ENCODE measurements at regions not wholly inside any gene's neighbourhood (a gene's known extent, or its start where the extent isn't known, plus 50 kb on each side); places are given as distances from the start of the nearest gene placed in this dataset.
"Not testable (repeated sequence)": the region's sequence is repeated elsewhere in the genome, so short reads cannot be mapped to it uniquely, and the experiment has no call there.

DNA sequence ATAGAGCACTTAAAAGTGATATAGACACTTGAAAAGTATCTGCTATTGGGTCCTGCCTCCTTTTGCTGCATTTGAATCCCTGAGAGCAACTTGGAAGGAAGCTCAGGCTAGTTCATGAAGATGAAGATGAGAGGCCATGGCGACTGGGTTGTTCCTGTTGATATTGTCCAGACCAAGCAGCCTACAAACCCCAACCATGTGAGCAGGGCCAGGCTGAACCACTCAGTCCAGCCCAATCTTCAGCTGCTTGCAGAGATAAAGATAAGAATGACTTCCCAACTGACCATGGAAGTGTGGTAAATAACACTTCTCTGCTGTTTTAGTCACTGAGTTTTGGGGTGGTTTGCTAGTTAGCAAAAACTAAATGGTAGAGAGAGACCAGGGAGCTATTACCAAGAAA lies 417.6 kb downstream of the SOX11 start:
- DNase-seq (ENCODE audit: low spot score), result no peak

DNA sequence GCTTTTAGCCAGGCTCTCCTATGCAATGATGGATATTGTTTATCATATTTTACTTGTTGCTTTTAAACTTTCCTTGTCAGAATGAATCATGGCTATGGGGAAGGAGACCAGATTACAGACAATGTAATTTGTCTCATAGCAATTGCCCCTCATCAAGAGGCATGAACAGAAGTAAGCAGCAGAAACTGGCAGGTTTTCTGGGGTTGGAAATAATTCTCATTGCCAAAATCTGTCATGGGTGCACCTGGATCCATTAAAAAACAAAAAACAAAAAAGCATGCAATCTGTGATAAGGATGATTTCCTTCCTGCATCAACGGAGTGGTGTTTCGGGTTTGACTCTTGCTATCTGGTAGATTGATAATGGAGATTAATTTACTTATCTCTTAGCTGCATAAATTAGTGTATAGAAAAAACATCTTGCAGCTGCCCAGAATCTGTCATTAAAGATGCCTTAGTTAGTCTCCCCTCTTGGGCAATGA lies 419.6 kb downstream of the SOX11 start:
- no peak for DNase-seq (ENCODE audit: low spot score)

DNA sequence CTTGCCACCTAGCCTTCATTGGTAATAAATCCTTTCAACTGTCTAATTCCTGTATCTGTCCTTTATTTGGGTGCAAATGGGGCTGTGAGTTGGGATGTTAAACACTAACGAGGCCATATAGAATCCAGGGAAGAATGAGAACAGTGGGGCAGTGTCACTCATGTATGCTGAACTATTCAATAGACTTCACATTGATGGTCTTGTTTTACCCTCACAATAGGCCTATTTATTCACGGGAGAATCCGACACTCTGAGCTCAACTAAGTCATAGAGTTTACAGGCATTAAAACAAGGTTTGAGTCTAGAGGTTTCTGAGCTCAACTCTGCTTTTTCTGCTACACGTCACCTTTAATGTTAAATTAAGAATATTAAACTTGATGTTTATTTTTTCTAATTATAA lies 421.6 kb downstream of the SOX11 start:
- no peak for DNase-seq (ENCODE audit: low spot score)

DNA sequence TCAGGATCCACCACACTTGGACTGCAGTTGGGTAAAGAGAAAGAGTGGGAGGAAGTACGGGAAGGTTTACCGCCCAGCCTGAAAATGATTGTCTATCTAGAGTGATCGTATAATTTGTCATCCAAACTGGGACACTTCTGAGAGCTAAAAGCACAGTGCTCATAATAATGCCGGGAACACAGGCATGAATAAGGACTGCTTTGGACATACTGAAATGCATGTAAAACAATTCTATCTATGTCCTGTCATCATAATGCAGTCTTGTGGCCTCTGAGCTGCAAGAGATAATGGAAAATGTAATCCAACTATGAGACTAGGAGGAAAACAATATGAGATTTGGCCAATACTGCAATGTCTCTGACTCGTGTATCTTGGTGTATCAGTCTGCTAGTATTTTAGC lies 435.5 kb downstream of the SOX11 start:
- no peak for DNase-seq (ENCODE audit: low spot score)

DNA sequence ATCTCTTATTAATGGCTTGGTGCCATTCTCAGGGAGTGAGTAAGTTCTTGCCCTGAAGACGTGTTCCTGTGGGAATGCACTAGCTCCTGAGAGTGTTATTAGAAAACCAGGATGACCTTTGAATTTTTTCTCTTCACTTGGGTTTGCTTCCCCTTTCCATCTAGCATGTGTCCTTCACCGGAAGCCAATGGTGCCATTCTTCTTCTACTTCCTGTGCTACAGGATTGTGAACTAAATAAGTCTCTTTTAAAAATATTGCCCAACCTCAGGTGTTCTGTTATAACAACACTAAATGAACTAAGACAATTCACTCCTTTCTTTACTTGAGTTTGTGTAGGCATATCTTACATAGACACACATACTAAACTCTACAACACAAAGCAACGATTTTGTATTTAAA lies 447.0 kb downstream of the SOX11 start:
- DNase-seq (ENCODE audit: low spot score), result no peak

DNA sequence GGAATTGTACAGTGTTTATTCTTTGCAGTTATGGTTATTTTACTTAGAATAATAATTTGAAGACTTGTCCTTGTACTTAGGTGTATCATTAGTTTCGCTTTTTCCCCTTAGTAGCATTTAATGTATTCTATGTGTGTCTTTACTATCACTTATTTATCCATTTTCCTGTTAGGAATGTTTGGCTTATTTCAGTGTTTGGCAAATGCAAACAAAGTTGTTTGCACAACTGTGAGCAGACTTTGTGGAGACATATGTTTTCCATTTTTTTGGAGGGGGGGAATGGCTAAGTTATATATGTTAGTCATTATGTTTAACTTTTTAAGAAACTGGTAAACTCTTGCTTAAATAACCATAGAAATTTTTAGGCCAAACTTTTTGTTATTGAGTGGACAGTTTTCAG lies 447.7 kb downstream of the SOX11 start:
- no peak for DNase-seq (ENCODE audit: low spot score)

DNA sequence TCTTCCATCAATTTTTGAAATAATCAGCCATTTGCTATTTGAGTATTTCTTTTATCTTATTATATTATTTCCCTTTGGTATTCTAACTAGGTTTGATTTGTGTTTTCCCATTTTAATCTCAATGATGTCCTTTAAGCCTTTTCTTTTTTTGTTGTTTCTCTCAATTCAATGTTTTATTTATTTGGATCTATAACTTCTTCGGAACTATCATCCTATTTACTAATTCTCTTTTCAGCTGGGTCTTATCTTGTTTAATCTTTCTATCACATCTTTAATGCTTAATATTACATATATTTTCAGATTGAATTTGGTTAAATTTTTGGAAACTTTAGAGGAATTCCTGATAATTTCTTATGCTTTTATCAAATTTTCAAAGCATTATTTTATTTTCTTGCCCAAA lies 448.3 kb downstream of the SOX11 start:
- DNase-seq (ENCODE audit: low spot score), result no peak

DNA sequence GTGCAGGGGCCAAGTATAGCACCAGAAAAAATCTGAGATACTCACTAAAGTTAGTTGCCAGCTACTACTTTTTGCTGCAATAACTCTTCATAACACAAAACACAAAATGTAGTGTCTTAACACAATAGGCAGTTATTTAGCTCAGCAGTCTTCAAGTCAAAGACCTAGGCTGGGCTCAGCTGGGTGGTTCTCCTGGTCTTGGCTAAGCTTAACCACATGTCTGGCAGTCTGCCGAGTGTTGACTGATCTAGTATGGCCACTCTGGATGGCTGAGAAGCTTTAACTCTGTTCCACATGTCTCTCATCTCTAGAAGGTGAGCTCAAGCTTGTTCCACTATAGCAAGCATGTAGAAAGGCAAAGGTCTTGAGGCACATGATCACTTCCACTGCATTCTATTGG lies 451.6 kb downstream of the SOX11 start:
- DNase-seq (ENCODE audit: low spot score), result no peak

DNA sequence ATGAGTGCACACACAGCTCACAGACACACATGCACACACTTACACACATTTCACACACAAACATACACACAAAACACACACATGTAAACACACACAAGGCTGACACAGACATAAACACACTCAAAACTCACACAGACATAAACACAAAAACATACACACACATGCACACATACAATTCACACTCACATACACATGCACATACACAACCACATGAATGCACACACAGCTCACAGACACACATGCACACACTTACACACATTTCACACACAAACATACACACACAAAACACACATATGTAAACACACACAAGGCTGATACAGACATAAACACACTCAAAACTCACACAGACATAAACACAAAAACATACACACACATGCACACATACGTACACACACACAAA lies 455.0 kb downstream of the SOX11 start:
- not testable (repeated sequence) for DNase-seq (ENCODE audit: low spot score)

DNA sequence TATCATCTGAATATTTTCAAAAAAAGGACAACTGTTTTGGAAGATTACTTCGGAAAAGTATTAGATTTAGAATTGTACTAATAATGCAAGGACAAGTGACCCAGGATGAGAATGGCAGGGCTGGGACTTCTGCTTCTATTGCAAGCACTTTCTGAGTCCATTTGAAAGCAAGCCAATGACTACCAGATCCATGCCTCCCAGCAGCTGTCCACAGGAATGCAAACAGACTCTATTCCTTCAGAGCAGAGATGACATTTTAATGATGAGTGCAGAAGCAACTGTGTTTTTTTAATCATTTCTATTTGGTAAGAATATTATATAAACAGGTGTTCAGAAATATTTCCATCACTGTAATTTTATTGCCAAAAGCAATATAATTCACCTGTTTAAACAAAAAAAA lies 456.7 kb downstream of the SOX11 start:
- no peak for DNase-seq (ENCODE audit: low spot score)

DNA sequence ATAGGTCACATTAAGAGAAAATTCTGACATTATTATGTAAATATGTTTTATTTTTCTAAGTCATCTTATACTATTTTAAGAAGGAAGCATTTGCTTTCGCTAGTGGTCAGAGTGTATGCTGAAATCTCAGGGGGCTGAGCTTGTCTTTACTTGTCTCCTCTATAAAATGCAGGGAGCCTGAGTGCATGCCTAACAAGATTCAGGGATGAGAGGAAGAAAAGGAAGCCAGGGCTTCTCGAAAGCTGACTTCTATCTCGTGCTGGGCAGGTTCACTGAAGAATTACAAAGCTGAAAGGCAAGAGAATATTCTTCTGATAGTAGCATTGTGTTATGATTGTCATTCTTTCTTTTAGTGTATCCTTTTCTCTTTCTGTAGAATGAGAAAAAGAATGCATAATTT lies 467.4 kb downstream of the SOX11 start:
- peak; percentile 9 for DNase-seq (ENCODE audit: low spot score)

DNA sequence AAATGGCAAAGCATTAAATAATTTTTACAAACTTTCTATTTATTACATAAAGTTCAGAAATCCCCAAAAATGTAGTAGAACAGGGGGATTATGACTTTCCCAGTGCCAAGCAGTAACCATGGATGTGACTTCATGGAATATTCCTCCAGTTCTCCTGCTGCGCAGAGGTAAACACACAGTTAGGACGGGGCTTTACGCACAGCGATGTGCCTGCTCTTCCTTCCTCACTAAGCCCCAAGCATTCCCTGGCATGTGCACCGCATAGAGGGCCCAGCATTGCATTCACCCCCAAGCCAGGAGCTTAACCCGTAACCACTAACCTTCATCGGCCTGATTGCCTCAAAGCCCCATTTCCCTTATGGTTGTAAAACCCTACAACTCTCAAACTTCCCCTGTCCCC lies 471.7 kb downstream of the SOX11 start:
- DNase-seq (ENCODE audit: low spot score), result no peak

DNA sequence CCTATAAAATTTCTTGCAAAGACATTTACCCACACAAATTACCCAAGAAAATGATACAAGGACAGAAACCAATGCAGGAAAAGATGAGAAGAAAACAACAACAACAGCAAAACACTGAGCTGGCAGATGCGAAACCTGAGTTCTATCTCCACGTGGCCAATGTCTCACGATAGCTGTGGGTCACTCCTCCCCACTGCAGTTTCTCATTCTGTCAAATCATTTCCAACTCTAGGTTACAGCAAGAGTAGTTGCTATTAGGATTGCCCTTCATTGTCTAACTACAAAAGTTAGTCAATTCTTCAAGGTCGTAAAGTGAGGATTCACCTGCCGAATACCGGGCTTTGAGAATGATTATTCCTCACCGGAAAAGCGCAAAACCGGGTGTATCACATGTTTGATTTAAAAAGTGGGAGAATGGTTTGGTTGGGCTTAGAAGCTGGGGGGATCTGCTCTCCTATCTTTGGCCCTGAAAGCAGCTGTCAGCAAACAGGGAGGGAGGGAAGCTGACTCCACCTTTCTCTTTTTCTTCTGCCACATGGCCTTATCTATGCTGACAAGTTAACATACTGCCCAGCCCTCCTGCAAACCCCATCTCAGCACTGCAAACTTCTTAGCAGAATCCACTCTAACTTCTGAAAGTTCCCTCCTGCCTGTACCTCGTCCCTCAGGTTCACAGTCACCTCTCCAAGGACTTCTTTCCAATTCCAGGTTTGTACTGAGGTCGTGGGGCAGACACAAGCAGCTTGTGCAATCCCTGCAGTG lies 473.0 kb downstream of the SOX11 start:
- DNase-seq (ENCODE audit: low spot score), result peak; percentile 25

DNA sequence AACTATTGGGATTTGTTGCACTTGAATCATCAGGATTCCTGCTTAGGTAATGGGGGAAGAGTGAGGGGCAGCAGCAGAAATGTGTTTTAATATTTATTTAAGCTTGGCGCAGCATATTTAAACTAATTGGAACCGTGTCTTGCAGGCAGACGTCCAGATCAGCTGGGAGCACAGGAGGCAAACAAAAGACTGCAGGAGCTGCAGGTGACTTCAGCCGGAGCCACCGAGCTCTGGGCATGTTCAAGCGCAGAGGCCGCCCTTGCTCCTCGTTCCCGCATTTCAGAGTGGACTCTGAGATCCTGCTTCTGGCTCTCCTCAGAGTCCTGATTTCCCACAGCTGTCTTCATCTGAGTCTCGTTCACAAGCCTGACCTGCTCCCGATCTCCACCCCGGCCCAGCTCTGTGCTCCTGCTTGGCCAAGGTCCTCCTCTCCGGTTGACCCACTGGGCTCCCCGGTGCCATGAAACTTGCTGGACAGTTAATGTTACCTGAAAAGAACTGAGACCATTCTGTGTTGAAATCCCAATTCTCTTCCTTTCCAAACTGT lies 475.5 kb downstream of the SOX11 start:
- no peak for DNase-seq (ENCODE audit: low spot score)

DNA sequence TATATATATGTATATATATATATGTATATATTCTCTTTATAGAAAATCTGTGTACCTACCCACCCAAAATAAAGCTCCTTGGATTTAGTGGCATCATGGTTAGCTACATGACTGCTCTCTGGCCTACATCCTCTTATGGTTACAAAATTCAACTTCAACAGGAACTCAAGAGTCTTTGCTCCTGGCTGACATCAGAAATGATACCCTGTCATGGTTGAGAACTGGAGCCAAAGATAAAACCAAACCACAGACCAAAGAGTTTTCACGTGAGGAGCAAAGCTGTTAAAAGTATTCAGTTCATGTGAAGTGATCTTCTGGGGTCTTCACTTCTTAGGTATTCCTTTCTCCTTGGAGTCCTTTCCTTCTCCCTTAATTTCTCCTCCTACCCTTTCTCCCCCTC lies 476.3 kb downstream of the SOX11 start:
- DNase-seq (ENCODE audit: low spot score), result no peak

DNA sequence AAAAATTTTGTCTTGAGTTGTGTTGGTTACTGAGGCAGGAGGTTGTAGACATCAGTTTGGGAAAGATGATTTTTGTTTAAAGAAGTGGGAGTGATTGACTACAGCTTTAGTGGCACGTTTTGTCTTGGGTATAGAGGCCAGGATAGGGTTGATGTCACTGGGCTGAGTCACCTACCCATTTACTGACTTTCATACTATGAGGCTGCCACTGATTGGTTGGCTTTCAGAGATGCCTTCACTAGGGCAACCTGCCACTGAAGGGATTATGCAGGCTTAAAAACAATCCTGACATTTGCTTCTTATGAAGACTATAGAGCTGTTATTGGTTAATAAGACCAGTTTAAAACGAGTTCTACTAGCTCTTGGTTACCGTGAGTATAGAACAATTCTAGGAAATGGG lies 479.1 kb downstream of the SOX11 start:
- DNase-seq (ENCODE audit: low spot score), result no peak

DNA sequence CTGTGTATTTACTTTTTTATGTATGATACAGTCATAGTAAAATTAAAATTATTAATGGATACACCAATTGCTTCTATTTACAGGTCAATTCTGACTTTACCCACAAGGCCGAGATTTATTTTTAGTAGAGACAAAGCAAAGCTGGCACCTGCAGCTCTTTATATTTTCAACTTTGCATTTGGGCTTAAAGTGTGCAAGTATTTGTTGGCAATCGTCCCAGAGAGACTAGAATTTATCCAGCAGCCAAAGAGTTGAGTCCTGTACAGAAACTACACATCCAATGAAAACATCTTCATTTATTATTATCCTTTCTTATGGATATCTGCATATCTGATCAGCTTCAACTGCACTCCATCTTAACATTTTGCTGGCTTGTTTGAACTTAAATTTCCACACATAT lies 485.6 kb downstream of the SOX11 start:
- DNase-seq (ENCODE audit: low spot score), result no peak

DNA sequence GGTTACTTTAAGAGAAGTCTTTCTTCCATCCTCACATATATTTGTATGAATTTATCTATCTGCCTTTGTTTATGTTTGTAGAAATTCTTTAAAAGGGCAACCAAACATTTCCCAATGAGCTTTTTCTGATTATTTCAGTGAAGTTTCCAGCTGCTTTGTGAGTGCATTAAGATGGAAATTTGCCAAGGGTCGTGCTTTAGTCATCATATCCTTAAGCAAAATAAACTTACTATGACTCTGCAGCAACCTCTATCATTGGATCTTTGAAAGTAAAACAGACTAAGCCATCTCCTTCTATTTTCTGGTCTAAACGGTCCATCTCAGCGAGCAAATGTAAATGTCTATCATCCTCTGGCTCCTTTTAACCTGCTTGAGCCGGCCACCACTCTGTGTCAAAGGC lies 489.3 kb downstream of the SOX11 start:
- peak; percentile 82 for DNase-seq (ENCODE audit: low spot score)

DNA sequence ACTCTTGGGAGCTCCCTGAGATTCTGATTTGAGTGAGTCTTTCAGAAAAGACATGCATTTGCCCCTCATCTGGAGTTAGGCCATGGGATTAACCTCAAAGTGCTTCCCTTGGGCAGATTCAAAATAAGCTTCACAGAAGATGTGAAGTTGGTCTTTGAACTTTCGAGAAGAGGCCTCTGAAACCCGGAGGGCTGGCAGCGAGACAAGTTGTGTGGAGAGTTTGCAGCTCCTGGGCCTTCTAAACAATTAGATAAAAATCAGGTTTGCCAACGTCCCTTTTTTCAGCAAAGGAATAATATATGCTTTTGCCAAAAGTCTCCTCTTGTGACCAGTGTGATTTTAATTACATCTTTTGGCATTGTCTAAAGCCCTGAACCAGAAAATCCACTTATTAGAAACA lies 489.7 kb downstream of the SOX11 start:
- peak; percentile 61 for DNase-seq (ENCODE audit: low spot score)

DNA sequence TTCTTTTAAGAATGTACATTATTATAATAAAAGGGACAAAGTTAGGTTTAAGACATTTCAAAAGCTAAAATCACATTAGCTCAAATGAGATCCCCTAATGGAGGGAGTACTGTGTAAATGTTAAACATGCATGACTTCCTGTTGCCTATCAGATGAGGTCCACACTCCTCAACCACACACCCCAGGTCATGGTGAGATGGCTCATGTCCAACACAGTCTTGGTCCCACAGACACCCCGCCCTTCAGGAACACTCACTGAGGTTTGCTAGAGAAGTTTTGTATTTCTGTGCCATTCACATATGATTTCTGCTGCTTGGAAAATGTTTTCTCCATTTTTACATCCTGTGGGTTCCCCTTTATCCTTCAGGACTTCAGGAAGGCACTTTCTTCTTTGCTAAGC lies 491.0 kb downstream of the SOX11 start:
- DNase-seq (ENCODE audit: low spot score), result no peak

DNA sequence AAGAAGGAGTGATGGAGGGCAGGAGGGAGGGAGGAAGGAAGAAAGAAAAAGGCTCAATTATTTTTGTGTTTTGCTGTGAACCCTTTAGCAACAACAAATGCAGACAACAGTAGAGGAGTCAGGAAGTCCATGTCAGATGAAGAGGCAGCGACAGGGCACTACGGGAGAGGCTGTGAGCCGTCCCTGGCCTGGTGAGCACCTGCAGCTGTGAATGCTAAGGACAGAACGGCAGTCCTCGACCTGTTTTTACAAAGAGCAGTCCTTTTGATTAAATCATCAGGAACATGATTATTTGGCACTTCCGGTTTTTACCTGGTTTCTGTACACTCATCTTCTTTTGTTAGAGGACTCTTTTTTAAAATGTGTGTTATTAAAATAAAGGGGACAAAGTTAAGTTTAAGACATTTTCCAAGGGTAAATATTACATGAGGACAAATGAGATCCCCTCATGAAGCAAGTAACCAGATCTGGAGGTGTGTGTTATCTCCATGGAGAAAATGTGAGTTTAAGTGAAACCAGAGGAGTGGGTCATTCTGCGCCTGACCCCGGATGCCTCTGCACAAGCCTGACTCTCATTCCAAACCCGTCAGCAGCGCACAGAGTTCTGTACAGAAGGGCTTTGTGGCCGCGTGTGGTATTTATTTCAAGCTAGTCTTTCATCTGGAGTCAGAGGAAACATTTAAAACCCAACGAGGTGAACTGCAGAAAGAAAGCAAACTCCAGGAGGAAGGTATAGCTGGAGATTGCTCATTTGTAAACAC lies 492.5 kb downstream of the SOX11 start:
- peak; percentile 60 for DNase-seq (ENCODE audit: low spot score)

DNA sequence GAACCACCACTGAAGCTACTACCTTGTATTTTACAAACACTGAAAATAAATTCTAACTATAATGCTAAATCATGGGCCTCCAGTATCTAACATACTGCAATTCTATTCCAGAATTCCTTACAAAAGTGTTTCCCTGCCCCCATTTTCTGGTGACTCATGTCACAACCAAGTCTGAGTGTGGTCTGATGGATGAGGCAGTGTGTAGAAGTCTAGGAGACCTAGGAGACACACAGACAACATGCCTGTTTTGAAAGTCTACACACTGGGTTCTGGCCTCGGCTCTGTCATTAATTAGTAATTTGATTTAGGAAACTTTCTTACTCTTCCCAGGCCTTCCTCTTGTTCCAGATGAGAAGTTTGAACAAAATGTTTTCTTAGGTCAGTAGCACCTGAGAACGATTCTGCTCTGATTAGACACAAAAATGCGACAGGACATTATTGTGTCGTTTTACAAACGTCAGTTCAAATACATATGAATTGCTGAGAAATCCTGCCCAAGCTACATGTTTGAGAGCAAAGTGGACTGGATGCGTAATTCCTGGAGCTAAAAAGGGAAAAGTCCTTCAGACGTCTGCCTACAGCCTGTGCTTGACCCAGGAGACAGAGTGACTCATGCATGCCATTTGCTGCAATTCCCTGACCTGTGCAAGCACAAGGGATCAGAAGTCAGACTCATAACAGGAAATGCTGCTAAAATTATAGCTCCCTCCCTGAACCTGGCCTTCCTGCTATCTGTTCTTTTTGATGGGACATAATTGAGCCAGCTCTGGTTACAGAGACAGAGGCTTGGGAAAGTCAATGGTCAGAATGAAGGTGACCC lies 494.4 kb downstream of the SOX11 start:
- DNase-seq (ENCODE audit: low spot score), result peak; percentile 74

All from umbilical cord (tissue), 1 donor.